ENCODE measurements at regions not wholly inside any gene's neighbourhood (a gene's known extent, or its start where the extent isn't known, plus 50 kb on each side); places are given as distances from the start of the nearest gene placed in this dataset.

- TF ChIP-seq CTCF (conservative IDR thresholded peaks at IDR 0.05): no peak
- Histone ChIP-seq H2AFZ (ENCODE audit: low read length) (no peak overlapping the region), H3K23ac (ENCODE audit: insufficient read length, low read depth, low read length) (no peak overlapping the region), H3K27ac (ENCODE audit: insufficient read length, low read depth, low read length) (no peak overlapping the region), H3K9me3 (ENCODE audit: control insufficient read depth, low read depth, low read length) (no peaks in the 10 kb centered on the region), H3K56ac (ENCODE audit: insufficient read length, low read depth, low read length) (no peak overlapping the region), H2BK20ac (ENCODE audit: low read depth, low read length, poor library complexity, severe bottlenecking) (no peak overlapping the region), H2BK120ac (ENCODE audit: low read depth, low read length, poor library complexity, severe bottlenecking) (no peak overlapping the region), H3K23me2 (ENCODE audit: insufficient read length, low read depth, low read length, poor library complexity, severe bottlenecking) (no peaks in the 10 kb centered on the region), H3K18ac (ENCODE audit: insufficient read length, low read depth, low read length) (no peak overlapping the region), H2BK15ac (ENCODE audit: low read depth, low read length) (no peak overlapping the region), H3T11ph (ENCODE audit: low read length) (no peak overlapping the region), H3K4me2 (ENCODE audit: insufficient read depth, insufficient read length, low read length) (no peak overlapping the region), H3K4ac (ENCODE audit: low read depth, low read length) (no peak overlapping the region), H3K79me2 (ENCODE audit: insufficient read depth, low read length) (no peaks in the 10 kb centered on the region), H2BK5ac (ENCODE audit: insufficient read length, low read length) (no peak overlapping the region), H4K91ac (ENCODE audit: insufficient read length, low read depth, low read length) (no peak overlapping the region), H3K27me3 (ENCODE audit: insufficient read depth, low read length) (no peaks in the 10 kb centered on the region), H3K9ac (ENCODE audit: extremely low read depth, insufficient read length, low read length) (no peak overlapping the region), H4K5ac (ENCODE audit: insufficient read length, low read depth, low read length) (no peak overlapping the region), H3K14ac (ENCODE audit: insufficient read depth, low read length) (no peak overlapping the region), H2AK5ac (ENCODE audit: insufficient read length, low read length) (no peak overlapping the region), H3K4me1 (ENCODE audit: insufficient read depth, low read length) (0 out of 2 replicates have a peak, but pooled peaks cover 1% of the 10 kb centered on the region), H2BK12ac (ENCODE audit: insufficient read length, low read depth, low read length) (no peak overlapping the region), H4K8ac (replicated peaks; ENCODE audit: insufficient read length, low read depth, low read length) (no peak overlapping the region), H3K79me1 (ENCODE audit: insufficient read depth, low read depth, low read length, poor library complexity, severe bottlenecking) (no peaks in the 10 kb centered on the region), H4K20me1 (ENCODE audit: control insufficient read depth, insufficient read depth, insufficient read length) (no peaks in the 10 kb centered on the region)
- Mint-ChIP-seq H3K4me3 (no peak overlapping the region), H3K36me3 (ENCODE audit: insufficient read depth in 1 of 3, low read depth in 3 of 3) (no peaks in the 10 kb centered on the region), H3K27me3 (ENCODE audit: low read depth) (peaks cover 4% of the 10 kb centered on the region), H3K27ac (peak overlapping the region in 1 of 3 experiments; percentile 69; a peak in 2 of 7 replicates), H3K9me3 (no peaks in the 10 kb centered on the region; a peak in 1 of 5 replicates), H3K4me1 (peaks cover 21 to 28% of the 10 kb centered on the region in 2 experiments)
- WGBS (ENCODE audit: extremely low coverage, insufficient read length, low lambda C conversion rate): no CpG with 5 or more reads among the region's 3 CpGs
- DNase-seq: no peak
These were observed 143.4 kb downstream of the CDC5L start for GRCh38 chr6:44530910-44531234.

All from H9 (cell line).